GM21576 (cell line): ENCODE measurements at regions not wholly inside any gene's neighbourhood (a gene's known extent, or its start where the extent isn't known, plus 50 kb on each side); places are given as distances from the start of the nearest gene placed in this dataset.
"Not testable (repeated sequence)": the region's sequence is repeated elsewhere in the genome, so short reads cannot be mapped to it uniquely, and the experiment has no call there.

Experiments used
- ATAC-seq: cut with Tn5 transposase; IDR thresholded peaks from one replicate; pipeline ENCODE4 v1.9.1; 2021; ENCODE audit warnings: mild to moderate bottlenecking, moderate library complexity; ENCODE audit not compliant: unreplicated experiment

DNA sequence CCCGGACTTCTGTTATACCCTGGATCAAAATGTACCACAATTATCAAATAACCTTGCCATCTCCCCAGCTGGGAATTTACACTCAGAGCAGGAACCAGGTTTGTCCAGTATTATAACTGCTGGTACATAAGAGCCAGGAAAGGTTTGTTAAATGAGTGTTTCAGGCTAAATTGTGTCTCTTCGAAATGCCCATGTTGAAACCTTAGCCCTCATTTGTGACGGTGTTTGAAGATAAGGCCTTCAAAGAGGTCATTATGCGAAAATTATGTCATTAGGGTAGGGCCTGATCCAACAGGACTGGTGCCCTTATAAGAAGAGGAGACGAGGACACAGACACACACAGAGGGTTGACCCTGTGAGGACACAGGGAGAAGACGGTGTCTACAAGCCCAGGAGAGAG lies 73.5 kb upstream of the DHRSX start:
- no peak for ATAC-seq

- no peak for ATAC-seq
Measured at GRCh38 chrX:2572740-2573139, 72.0 kb upstream of the DHRSX start.

GRCh38 chrX:2568125-2568524 lies 67.3 kb upstream of the DHRSX start:
- no peak for ATAC-seq

DNA sequence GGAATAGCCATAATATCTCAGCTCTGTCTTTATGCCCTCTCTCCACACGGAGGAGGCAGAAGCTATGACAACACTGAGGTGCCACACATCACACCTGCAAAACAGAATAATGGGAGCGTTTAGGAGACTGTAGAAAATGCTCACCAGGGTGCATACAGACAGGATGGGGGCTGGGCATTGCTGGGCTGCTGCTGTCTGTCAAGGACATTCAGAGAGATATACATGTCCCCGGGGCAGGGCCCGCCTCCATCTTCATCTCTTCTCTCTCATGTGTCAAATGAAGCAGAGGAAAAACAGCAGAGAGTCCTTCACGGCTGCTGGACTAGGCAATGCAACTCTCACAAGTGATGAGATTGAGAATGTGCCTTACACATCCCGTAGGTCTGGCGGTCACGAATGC lies 65.3 kb upstream of the DHRSX start:
- no peak for ATAC-seq

- no peak for ATAC-seq
Measured at GRCh38 chrX:2561456-2561855, 60.7 kb upstream of the DHRSX start.

GRCh38 chrX:2559124-2559523 lies 58.3 kb upstream of the DHRSX start:
- ATAC-seq: no peak

GRCh38 chrX:2554891-2555290 lies 54.1 kb upstream of the DHRSX start:
- ATAC-seq: no peak

GRCh38 chrX:2554066-2554465 lies 53.3 kb upstream of the DHRSX start:
- ATAC-seq: not testable (repeated sequence)

DNA sequence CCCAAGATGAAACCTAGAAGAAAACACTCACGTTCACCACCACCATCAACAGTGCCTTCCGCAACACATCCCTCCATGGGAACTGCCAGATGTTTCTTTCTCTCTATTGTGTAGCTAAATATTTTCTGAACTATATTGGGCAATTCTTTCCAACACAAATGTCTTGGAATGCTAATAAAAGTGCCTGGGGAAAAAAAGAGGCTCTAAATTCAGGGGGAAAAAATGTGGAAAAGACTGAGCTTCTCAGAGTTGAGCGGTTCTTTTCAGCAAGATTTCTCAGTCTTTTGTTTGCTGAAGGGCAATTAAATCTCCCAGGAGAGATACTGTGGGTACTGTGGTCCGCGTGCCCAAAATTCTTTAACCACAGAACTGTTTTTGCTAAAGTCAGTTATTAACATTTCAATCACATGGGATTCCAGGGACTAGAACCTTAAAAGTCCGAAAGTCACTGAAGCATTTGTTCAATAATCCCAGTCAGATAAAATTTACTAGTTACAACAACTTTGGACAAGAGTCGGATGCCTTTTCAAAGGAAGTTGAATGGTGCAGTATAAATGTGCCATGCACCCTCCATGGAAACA lies 51.9 kb upstream of the DHRSX start:
- no peak for ATAC-seq

- ATAC-seq: no peak
Measured at GRCh38 chrX:2550328-2551020, 49.7 kb upstream of the DHRSX start.
